GM21367 (cell line): ENCODE measurements at regions not wholly inside any gene's neighbourhood (a gene's known extent, or its start where the extent isn't known, plus 50 kb on each side); places are given as distances from the start of the nearest gene placed in this dataset.

ENCODE experiments used
- ATAC-seq: cut with Tn5 transposase; IDR thresholded peaks from one replicate; pipeline ENCODE4 v1.9.1; 2021; ENCODE audit not compliant: unreplicated experiment

DNA sequence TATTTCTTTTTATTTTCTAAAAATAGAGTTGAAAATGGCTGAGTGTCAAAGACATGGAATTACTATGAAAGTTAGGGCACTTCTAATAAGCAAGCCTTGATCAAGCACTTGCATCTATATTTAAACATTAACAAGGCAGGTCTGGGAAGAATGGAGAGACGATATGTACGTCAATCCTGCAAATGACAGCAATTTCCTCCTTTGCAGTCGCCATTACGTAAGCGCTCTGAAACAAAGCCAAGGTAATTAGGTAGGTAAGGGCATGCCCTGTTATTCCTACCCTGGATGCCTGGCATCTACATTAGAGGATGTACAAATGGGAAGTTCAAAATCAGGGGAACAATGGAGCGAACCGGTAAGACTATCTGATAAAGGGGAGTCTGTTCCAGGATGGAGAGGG, 664.0 kb upstream of the ARGLU1 start:
- ATAC-seq, result no peak

DNA sequence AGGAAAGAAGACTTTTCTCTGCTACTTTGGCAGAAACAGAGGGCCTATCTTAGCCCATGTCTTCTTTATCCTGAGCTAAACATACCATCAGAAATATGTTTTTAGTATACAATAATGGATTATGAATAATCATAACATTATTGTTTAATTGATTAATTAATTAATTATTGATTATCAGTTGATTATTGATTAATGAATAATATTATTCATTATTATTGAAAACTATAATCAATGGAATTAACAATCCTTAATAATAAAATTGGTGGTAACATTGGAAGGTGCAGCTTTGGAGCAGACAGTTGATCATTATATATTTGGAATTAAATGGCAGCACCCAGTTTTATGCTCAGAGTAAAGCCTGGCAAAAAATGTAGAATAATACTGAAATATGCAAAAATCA, 655.9 kb upstream of the ARGLU1 start:
- ATAC-seq, result no peak

DNA sequence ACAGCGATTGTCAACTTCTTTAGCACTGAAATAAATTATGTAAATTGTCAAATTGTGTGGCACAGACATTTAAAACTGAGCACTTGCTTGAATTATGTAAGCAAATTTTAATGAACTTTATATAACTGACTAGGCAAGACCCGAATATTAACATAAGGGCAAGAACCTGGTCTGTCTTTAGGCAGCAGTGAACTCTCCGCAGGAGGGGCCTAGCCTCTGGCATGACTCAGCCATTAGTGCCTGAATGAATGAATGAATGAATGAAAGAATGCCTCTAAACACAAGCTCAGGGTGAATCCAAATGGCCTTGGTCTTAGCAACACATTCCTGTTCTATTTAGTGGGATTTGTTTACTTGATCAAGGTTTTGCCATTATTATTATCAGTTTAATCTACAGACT, 654.7 kb upstream of the ARGLU1 start:
- no peak for ATAC-seq

DNA sequence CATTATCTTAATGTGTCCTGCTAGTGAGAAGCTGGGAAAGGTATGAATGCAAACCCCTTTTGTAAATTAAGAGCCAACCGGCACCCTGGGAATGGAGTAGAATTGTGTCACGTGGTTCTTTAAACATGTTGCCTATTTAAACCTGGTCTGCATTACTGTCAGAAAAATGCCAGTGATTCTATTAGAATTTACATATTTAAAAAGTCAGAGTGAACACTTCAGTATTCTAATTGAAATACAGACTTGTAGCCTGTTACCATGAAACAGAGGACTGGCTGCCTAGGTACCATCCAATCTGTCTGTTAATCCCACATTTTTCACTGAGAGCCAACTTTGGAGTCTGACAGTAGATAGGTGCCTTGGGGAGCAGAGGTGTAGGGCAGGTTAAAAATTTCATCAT, 652.3 kb upstream of the ARGLU1 start:
- no peak for ATAC-seq

DNA sequence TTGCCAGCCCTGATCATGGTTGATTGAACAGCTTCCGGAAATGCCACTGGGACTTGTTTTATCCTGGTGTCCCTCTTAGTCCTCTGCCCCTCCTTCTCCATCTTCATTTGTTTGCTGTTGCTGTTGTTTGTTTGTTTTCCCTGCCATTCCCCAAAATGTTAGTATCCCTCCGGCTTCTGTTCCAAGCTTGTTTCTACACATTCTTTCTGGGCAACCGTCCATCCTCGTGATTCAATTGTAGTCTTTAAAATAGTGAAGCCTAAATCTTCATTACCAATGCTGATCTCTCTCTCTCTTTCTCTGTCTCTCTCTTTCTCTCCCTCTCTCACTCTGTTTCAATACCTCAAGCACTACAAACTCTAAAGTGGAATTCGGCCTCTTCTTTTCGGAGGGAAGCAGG, 649.3 kb upstream of the ARGLU1 start:
- no peak for ATAC-seq

DNA sequence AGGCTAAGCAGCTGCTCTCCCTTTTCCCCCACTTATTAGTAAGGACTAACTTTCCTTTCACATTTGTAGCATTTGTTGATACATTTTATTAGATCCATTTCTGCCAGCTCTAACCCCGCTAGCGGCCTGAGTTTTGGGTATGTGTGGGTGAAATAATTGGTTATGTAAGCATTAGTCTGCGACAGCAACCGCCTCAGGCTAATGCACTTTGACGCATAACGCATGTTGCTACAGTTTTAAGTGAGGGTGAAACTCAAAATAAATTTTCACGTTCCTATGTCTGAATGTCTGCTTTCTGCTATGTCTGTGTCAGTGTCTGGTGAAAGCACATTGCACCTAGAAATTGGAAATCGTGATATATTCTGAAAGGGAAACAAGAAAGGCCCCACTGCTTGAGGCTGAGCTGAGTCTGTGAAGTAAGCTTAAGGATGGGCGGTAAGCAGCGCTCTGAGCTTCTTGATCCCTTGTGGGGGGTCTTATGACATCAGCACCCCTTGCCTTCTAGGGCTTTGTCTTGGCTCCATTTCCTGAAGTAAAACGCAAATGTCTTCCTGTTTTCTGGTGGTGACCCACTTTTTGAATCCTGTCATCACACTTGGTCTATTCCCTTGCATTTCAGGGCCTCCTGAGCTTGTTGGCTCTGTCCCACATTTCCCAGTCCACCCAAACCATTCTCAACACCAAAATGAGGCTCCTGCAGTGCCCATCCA, 648.3 kb upstream of the ARGLU1 start:
- ATAC-seq, result no peak

DNA sequence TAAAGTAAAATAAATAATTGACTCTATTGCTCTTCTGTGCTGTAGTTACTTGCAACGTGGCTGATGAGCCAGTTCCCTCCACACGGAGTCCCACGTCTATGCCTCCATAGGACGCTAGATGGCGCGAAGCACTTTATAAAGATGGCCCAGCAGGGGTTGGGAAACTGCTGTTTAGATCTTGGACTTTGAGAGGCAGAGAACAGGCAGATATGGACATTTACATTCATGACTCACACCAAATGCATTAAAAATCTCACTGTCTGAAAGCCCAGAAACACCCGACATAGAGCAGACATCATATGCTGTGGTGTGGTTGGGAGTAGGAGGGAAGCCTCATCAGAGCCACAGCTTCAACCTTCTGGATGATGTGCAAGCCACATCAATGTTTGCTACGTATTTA, 643.1 kb upstream of the ARGLU1 start:
- peak; percentile 99 for ATAC-seq

DNA sequence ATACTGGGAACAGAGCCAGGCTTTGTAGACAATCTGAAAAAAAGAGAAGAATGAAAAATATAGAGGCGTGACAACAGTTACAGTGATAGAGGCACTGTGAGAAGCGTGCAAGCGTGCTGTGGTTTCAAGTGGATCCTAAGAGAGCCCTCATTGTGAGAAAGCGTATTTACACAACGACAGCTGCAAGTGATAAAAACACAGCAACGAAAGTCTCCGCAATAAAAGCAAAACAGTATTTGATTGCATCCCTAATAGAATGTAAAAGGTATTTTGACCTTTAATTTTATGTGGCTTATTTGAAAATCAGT, 642.7 kb upstream of the ARGLU1 start:
- ATAC-seq, result no peak

DNA sequence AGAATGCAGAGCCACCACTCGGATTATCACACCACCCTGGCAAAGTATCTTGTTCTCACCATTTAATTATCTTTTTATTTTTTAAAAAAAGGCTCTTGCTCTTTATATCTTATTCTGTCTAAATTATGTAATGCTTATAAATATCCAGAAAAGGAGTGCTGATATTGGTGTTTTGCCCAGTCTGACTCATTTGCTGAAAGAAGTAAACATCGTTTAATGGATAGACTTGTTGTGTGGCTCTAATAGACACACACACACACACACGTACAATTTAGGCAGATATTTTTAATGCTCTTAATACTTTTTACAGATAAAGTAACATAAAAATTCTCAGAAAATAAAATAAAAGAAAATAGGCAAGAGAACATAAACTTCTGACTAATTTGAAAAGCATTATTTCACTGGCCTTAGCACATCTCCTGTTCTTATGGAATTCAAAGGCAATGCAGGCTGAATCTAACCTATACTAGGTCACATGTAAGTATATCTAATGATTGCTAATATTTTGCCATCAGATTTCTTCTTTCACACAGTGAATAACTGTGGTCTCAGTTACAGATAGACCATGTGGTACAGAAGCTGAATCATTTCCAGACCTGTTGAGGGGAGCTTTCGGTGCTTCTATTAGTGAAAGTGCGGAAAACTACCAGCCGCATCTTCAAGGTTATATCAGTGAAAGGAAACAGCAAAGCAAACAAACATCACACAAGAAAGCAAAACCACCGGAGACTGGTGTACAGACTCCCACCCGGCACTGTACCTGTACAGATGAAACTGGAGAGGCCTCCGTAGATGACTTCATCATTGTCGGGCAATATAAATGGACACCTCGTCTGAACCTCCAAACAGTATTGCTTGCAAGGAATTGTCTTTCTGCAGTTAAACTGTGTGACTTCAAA, 642.1 kb upstream of the ARGLU1 start:
- no peak for ATAC-seq

DNA sequence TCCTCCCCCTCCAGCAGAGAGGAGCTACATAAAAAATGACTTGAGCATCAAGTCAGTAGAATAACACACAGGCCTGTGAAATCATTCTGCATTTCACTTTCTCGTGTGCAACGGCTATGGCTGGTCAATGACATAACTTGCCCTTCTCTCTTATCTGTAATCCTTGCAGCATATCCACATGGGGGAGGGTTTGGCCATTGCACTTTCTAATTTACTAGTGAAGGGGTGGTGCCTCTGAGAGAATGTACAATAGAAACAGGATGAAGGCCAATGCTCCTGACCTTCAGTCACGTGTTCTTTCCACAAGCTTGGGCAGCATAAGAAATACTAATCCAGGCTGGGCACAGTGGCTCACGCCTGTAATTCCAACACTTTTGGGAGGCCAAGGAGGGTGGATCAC, 641.0 kb upstream of the ARGLU1 start:
- no peak for ATAC-seq

DNA sequence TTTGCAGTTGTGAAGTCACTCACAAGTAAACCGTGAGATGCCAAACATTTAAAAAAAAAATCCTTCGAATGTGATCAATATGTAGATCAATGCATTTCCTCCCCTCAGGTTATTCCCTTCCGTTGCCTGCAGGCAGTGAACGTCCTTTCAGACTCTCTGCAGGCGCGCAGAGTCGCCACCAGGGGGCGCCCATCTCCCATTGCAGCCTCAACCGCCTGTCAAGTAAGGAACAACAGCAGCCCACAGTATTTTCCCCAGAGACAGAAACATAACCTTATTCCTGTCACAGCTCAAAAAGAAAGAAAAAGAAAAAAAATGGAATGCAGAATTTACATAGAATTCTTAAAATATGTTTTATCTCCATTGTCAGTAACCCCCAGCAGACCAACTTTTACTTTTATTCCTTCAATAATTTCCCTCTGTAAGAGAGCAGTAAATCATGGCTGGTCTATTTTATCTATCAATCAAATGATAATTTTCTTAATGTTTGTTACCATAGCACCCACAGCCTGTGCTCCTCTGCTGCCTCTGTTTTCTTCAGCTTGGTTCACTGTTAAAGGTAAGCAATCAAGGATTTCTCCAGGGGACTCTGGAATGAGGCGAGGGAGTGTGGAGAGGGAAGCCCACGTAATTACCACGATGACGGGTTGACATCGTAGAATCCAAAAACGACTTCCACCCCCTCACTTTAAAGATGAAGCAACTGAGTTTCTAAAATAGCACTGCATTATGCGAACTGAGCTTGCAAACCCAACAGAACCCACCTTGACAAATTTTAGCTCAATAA, 637.6 kb upstream of the ARGLU1 start:
- peak; percentile 97 for ATAC-seq

DNA sequence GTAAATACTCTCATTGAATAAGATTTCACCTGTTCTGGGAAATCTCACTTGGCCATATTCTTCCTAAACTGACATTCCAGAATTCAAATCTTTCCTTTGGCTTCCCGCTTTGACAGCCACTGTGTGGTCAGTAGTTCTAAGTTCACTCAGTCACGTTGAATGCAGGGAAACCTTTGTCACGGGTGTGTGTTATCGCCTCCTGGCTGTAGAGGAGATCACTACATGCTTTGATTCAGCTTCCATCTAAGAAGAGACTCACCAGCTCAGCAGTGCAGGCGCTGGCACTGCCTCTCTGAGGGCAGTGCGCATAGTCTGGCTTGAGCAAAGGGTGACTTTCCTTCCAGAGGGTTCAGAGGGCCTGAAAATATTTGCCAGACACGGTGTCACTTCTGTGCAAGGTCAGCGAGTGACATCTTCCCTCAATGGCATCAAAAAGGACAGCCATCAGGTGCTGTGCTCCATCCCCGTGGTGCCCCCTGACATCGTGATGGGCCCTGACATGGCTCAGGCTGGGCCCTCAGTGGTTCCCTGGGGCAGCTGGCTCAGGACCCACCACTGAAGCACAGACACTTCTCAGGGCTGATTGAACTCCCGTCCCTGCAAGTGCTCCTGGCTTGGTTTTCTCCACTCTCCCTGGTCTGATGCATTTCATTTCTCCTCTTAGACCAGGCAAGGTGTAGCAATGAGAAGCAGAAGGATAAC, 635.4 kb upstream of the ARGLU1 start:
- peak; percentile 43 for ATAC-seq

DNA sequence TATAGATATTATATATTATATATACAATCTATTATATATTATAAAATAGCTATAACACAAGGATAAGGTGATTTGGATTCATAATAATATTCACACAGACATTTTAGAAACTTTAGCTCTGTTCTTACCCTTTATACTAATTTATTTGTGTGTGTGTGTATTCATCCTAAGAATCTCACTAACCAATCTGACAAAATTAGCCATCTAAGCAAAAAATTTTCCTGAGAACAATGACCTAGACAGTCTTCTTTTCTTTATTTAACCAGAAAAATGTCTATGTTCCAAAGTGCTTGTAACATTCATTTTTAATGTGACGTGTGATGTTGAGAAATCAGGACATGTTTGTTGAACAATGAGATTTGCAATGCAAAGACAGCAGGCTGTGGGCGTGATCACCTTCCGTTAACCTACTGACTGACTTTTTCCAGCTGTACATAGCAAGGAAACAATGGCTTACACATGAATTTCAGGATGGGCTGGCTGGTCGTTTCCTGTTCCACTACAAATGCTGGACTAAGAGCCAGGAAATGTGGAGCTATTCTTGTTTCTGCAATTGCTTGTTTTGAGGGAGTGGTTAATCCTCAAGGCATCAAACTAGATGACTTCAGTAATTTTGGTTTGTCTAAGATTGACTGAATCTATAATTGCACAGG, 634.6 kb upstream of the ARGLU1 start:
- ATAC-seq, result no peak

DNA sequence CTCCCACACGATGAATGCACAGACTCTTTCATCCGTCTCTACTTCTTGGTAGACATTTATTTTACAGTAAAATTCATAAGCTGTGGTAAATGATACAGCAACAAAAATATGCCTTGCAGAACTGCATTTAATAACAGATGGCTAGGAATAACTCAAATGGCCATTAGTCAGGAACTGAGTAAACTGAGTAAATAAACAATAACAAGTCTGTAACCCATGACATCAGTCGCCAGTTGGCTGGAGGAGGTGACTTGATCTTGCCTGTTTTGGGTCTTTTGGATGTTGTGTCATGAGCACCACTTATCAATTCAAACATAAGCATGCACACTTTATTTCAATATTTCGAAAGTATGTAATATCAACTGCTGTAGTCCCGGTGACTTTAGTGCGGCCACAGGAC, 632.6 kb upstream of the ARGLU1 start:
- ATAC-seq, result no peak

DNA sequence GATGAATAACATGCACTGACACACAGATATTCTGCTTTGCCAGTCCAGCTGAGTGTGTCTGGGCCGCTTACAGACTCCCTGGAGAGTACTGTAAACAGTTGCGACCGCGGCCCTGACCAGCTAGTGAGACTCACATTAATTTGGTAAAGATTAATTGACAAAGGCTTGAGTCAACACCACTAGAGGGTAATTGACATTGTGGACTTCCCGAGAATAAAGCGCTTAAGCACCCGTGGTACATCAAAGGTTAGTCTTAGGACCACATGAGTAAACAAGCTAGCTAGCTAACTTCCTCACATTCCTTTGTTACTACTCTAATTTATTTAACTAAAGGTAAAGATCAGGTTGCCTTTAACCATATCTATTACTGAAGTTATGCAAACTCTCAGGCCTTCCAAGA, 624.4 kb upstream of the ARGLU1 start:
- no peak for ATAC-seq

DNA sequence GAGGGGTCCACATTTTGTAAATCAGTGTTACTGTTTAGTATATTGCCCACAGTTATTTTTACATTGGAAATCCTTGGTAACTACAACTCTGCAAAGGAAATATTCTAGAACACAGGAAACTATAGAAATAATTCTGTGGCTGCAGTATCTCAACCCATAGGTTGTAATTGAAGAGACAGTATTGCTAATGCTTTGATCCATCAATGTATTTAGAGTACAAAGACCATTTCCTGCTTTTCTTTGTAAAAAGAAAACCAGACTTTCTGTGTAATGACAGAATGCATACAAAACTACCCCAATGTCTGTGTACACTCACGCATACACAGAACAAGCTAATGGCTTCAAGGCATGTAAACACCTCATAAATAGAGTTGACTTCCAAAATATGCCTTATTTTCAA, 622.1 kb upstream of the ARGLU1 start:
- ATAC-seq, result no peak

DNA sequence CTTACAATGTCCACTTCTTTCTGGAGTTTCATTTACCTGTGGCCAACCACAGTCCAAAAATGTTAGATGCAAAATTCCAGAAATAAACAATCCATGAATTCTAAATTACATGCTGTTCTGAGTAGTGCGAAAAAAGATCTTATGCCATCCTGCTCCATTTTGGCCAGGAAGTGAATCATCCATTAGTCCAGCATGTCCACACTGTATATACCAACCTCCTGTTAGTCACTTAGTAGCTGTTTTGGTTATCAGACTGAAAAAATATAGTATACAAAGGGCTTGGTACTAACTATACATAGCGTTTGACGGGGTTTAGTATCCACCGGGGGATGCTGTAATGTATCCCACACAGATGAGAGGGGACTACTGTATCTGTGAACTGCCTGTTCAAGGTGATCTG, 618.0 kb upstream of the ARGLU1 start:
- ATAC-seq, result no peak

DNA sequence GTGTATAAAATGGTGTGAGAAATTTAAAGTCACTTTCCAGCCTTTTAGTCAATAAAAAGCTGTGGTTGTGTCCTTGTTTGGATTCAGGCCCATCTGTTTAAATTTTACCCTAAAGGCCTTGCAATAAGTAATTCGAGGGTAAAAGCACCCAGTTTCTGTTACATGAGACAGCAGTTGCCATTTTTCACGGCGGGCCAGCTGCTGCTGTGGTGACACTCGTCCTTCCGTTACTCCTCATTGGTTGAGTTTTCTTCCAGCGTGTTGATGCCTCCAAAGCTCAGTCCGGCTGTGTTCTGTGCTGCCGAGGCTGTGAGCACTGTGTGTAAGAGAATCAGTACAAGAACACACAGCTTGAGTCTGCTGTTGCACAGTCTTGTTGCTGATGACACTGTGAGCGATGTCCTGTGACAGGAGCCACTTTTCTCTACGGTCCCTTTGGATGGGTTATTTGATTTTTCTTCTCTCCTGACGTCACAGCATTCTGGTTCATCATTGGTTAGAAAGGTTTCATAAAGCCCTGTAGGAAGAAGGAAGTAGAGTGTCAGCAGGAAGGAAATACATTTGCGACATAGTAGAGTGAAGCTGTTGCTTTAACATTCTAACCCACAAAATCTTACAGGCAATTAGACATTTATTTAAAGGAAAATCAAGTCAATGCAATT, 602.5 kb upstream of the ARGLU1 start:
- no peak for ATAC-seq

DNA sequence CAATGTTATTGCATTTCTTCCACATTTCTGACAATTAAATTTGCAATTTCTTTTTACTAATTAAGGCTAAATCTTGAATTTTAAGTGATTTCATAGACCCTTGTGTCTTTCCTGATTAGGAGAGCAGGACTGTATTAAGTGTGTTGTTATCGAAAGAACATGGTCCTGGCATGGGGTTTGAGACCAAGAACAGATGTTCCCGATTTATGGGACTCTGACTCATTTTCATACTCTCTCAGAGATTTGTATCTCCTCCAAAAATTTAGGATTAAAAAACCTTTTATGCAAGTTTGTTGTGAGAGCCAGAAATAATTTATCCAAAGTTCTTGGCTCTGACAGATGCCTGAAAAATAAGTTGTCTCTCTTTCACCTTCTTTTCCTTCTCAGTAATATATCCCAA, 589.3 kb upstream of the ARGLU1 start:
- no peak for ATAC-seq

DNA sequence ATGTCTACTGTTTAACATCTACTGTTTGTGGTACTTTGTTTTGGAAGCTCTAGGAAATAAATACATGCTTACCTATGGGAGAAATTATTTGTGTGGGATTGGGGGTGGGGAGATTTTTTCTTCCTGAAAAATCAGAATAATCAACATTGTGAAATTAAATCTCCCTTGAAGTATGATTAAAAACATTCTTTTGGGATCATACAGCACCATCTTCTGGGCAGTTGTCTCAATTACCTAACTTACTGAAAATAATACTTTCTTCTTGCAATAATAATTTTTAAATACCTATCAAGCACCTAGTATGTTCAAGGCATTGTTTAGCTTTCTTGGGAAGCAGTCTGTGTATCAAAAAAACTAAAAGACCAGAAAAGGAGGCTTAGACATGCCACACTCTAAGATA, 576.5 kb upstream of the ARGLU1 start:
- no peak for ATAC-seq
